Kidney epithelial cell (primary cell): ENCODE measurements at regions not wholly inside any gene's neighbourhood (a gene's known extent, or its start where the extent isn't known, plus 50 kb on each side); places are given as distances from the start of the nearest gene placed in this dataset.

Experiments
- DNase-seq: peaks from one replicate; pipeline ENCODE4 v3.0.0-alpha.2; 2010; ENCODE audit warnings: low read depth
- H3K27me3 ChIP-seq: 2 replicates; pipeline ENCODE4 v1.6.0; 2011; ENCODE audit warnings: low read length; ENCODE audit not compliant: control insufficient read depth, insufficient read depth
- H3K36me3 ChIP-seq: 2 replicates; pipeline ENCODE4 v1.5.1; 2011; ENCODE audit warnings: low read length; ENCODE audit not compliant: control insufficient read depth, insufficient read depth
- H3K4me3 ChIP-seq: 2 replicates; pipeline ENCODE4 v1.5.1; 2011; ENCODE audit warnings: low read depth, mild to moderate bottlenecking, control low read depth, low read length
- CTCF ChIP-seq: IDR thresholded peaks from 2 replicates; pipeline ENCODE4 v1.5.1; 2011; ENCODE audit warnings: mild to moderate bottlenecking, moderate library complexity, low read length, control low read depth, inconsistent platforms; ENCODE audit not compliant: insufficient read depth, poor library complexity, severe bottlenecking

GRCh38 chr3:76222201-76222600 is 436.9 kb upstream of the ZNF717 start:
- H3K27me3 ChIP-seq: no peaks in the 10 kb centered on the region
- no peaks in the 10 kb centered on the region for H3K36me3 ChIP-seq
- no peak overlapping the region for H3K4me3 ChIP-seq
- no peak for DNase-seq
- no peak for TF ChIP-seq CTCF

- no peaks in the 10 kb centered on the region for H3K27me3 ChIP-seq
- no peak for DNase-seq
- TF ChIP-seq CTCF: no peak
- H3K4me3 ChIP-seq: no peak overlapping the region
- no peaks in the 10 kb centered on the region for H3K36me3 ChIP-seq
These were observed 445.9 kb upstream of the ZNF717 start for GRCh38 chr3:76231258-76231657.

- Histone ChIP-seq H3K27me3 (no peaks in the 10 kb centered on the region), H3K36me3 (no peaks in the 10 kb centered on the region), H3K4me3 (no peak overlapping the region)
- no peak for DNase-seq
- TF ChIP-seq CTCF: no peak
These were observed 457.8 kb upstream of the ZNF717 start for GRCh38 chr3:76242886-76243753.

GRCh38 chr3:76245073-76245472 is 459.7 kb upstream of the ZNF717 start:
- Histone ChIP-seq H3K27me3 (no peaks in the 10 kb centered on the region), H3K4me3 (no peak overlapping the region), H3K36me3 (no peaks in the 10 kb centered on the region)
- DNase-seq: no peak
- no peak for TF ChIP-seq CTCF

- Histone ChIP-seq H3K4me3 (no peak overlapping the region), H3K27me3 (no peaks in the 10 kb centered on the region), H3K36me3 (no peaks in the 10 kb centered on the region)
- no peak for DNase-seq
- TF ChIP-seq CTCF: no peak
These were observed 460.3 kb upstream of the ZNF717 start for GRCh38 chr3:76245622-76246021.

- no peak for DNase-seq
- no peak overlapping the region for H3K4me3 ChIP-seq
- H3K36me3 ChIP-seq: no peaks in the 10 kb centered on the region
- no peak for TF ChIP-seq CTCF
- H3K27me3 ChIP-seq: no peaks in the 10 kb centered on the region
These were observed 479.1 kb upstream of the ZNF717 start for GRCh38 chr3:76264496-76264895.
